ENCODE measurements at regions not wholly inside any gene's neighbourhood (a gene's known extent, or its start where the extent isn't known, plus 50 kb on each side); places are given as distances from the start of the nearest gene placed in this dataset.
"Not testable (repeated sequence)": the region's sequence is repeated elsewhere in the genome, so short reads cannot be mapped to it uniquely, and the experiment has no call there.

GRCh38 chr16:75820672-75821071 is 94.4 kb upstream of the CPHXL start:
- H4K20me1 ChIP-seq (ENCODE audit: control insufficient read depth, insufficient read depth, low read length, poor library complexity, severe bottlenecking) = no peaks in the 10 kb centered on the region
- no peaks in the 10 kb centered on the region for H3K4me1 ChIP-seq (ENCODE audit: control insufficient read depth in 2 of 2, insufficient read depth in 2 of 2, low read length in 2 of 2)
- H3K27me3 ChIP-seq (replicated peaks in 1 of 4; ENCODE audit: control extremely low read depth in 1 of 4, control insufficient read depth in 3 of 4, insufficient read depth in 4 of 4, low read length in 3 of 4) = no peaks in the 10 kb centered on the region
- H3K36me3 ChIP-seq (replicated peaks in 1 of 2; ENCODE audit: control extremely low read depth in 1 of 2, control insufficient read depth in 1 of 2, extremely low read depth in 1 of 2, insufficient read depth in 2 of 2, low read length in 1 of 2) = no peaks in the 10 kb centered on the region
- no peak overlapping the region for H3K4me3 Mint-ChIP-seq
- H3K27me3 Mint-ChIP-seq = peaks cover 9% of the 10 kb centered on the region
- H3K4me2 ChIP-seq (replicated peaks; ENCODE audit: low read depth, low read length, poor library complexity, severe bottlenecking) = no peak overlapping the region
- DNase-seq (no peak), ATAC-seq (ENCODE audit: low read depth) (no peak)
- no peak for TF ChIP-seq EZH2 (IDR thresholded peaks at IDR 0.05; ENCODE audit: borderline replicate concordance, insufficient read depth, low read depth, low read length, poor library complexity, severe bottlenecking)
- no peak for TF ChIP-seq CTCF (IDR thresholded peaks at IDR 0.05)
- no peaks in the 10 kb centered on the region for H3K4me1 Mint-ChIP-seq
- ChIA-PET POLR2A (no interaction called here), CTCF (no interaction called here)
- H3K9ac ChIP-seq (ENCODE audit: low read length) = no peak overlapping the region
- H3K9me3 Mint-ChIP-seq (ENCODE audit: insufficient read depth) = no peaks in the 10 kb centered on the region
- no peak overlapping the region for H3K27ac Mint-ChIP-seq
- no peak overlapping the region for H3K4me3 ChIP-seq (ENCODE audit: control extremely low read depth in 1 of 5, extremely low read depth in 1 of 5, insufficient read depth in 1 of 5, low read depth in 2 of 5, low read length in 4 of 5)
- H2AFZ ChIP-seq (ENCODE audit: insufficient read depth, low read depth, low read length, poor library complexity, severe bottlenecking) = no peak overlapping the region
- no peaks in the 10 kb centered on the region for H3K79me2 ChIP-seq (ENCODE audit: control insufficient read depth, insufficient read depth, low read length)
- H3K27ac ChIP-seq (ENCODE audit: low read length in 2 of 2) = no peak overlapping the region
- H3K9me3 ChIP-seq (ENCODE audit: control extremely low read depth in 1 of 3, control insufficient read depth in 2 of 3, insufficient read depth in 1 of 3, low read length in 2 of 3) = no peaks in the 10 kb centered on the region
- intact Hi-C loops (cut with micrococcal nuclease) = no loop called here
- WGBS (ENCODE audit: insufficient coverage) = no CpG with 5 or more reads among the region's 6 CpGs

DNA sequence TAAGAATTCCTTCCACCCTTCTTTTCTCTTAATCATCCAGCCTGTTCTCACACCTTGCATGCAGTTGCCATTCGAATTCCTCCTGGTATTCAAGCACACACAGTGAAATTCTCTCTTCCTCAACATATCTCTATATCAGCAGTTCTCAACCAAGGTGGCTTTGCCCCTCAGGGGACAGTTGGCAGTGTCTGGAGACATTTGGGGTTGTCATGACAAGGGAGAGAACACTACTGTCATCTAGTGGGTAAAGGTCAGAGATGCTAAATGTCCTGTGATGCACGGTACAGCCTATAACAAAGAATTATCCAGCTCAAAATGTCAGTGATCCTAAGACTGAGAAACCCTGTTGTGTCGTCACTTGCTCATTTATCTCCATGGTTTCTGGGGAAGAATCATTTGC is 94.8 kb upstream of the CPHXL start:
- intact Hi-C loops (cut with micrococcal nuclease) = no loop called here
- POLR2A ChIA-PET = no interaction called here
- no peaks in the 10 kb centered on the region for H3K9me3 Mint-ChIP-seq (ENCODE audit: insufficient read depth)
- Histone ChIP-seq H2AFZ (ENCODE audit: insufficient read depth, low read depth, low read length, poor library complexity, severe bottlenecking) (no peak overlapping the region), H3K36me3 (replicated peaks in 1 of 2; ENCODE audit: control extremely low read depth in 1 of 2, control insufficient read depth in 1 of 2, extremely low read depth in 1 of 2, insufficient read depth in 2 of 2, low read length in 1 of 2) (no peaks in the 10 kb centered on the region), H3K9me3 (ENCODE audit: control extremely low read depth in 1 of 3, control insufficient read depth in 2 of 3, insufficient read depth in 1 of 3, low read length in 2 of 3) (no peaks in the 10 kb centered on the region), H3K27ac (ENCODE audit: low read length in 2 of 2) (no peak overlapping the region), H3K4me2 (replicated peaks; ENCODE audit: low read depth, low read length, poor library complexity, severe bottlenecking) (no peak overlapping the region), H3K27me3 (replicated peaks in 1 of 4; ENCODE audit: control extremely low read depth in 1 of 4, control insufficient read depth in 3 of 4, insufficient read depth in 4 of 4, low read length in 3 of 4) (no peaks in the 10 kb centered on the region), H3K4me1 (ENCODE audit: control insufficient read depth in 2 of 2, insufficient read depth in 2 of 2, low read length in 2 of 2) (no peaks in the 10 kb centered on the region), H3K4me3 (ENCODE audit: control extremely low read depth in 1 of 5, extremely low read depth in 1 of 5, insufficient read depth in 1 of 5, low read depth in 2 of 5, low read length in 4 of 5) (no peak overlapping the region), H4K20me1 (ENCODE audit: control insufficient read depth, insufficient read depth, low read length, poor library complexity, severe bottlenecking) (no peaks in the 10 kb centered on the region), H3K79me2 (ENCODE audit: control insufficient read depth, insufficient read depth, low read length) (no peaks in the 10 kb centered on the region), H3K9ac (ENCODE audit: low read length) (no peak overlapping the region)
- no peak overlapping the region for H3K27ac Mint-ChIP-seq
- ATAC-seq (ENCODE audit: low read depth) (no peak), DNase-seq (no peak)
- H3K4me1 Mint-ChIP-seq = no peaks in the 10 kb centered on the region
- TF ChIP-seq EZH2 (IDR thresholded peaks at IDR 0.05; ENCODE audit: borderline replicate concordance, insufficient read depth, low read depth, low read length, poor library complexity, severe bottlenecking) = no peak
- TF ChIP-seq CTCF (IDR thresholded peaks at IDR 0.05) = no peak
- H3K4me3 Mint-ChIP-seq = no peak overlapping the region
- CTCF ChIA-PET = no interaction called here
- H3K27me3 Mint-ChIP-seq = peaks cover 9% of the 10 kb centered on the region
- whole genome bisulfite sequencing (ENCODE audit: insufficient coverage) = 100% methylated on average over 1 of the region's 3 CpGs

GRCh38 chr16:75825750-75826149 is 99.5 kb upstream of the CPHXL start:
- no CpG with 5 or more reads among the region's 6 CpGs for WGBS (ENCODE audit: insufficient coverage)

More at GRCh38 chr16:75825750-75826149, 99.5 kb upstream of the CPHXL start:
- H3K9ac ChIP-seq (ENCODE audit: low read length); H3K9me3 ChIP-seq (ENCODE audit: control extremely low read depth in 1 of 3, control insufficient read depth in 2 of 3, insufficient read depth in 1 of 3, low read length in 2 of 3); H4K20me1 ChIP-seq (ENCODE audit: control insufficient read depth, insufficient read depth, low read length, poor library complexity, severe bottlenecking); CTCF ChIA-PET; H3K27me3 ChIP-seq (replicated peaks in 1 of 4; ENCODE audit: control extremely low read depth in 1 of 4, control insufficient read depth in 3 of 4, insufficient read depth in 4 of 4, low read length in 3 of 4); H3K27ac ChIP-seq (ENCODE audit: low read length in 2 of 2); H3K4me1 Mint-ChIP-seq; H3K27ac Mint-ChIP-seq; POLR2A ChIA-PET; H2AFZ ChIP-seq (ENCODE audit: insufficient read depth, low read depth, low read length, poor library complexity, severe bottlenecking); ATAC-seq (ENCODE audit: low read depth); H3K4me3 ChIP-seq (ENCODE audit: control extremely low read depth in 1 of 5, extremely low read depth in 1 of 5, insufficient read depth in 1 of 5, low read depth in 2 of 5, low read length in 4 of 5); H3K4me2 ChIP-seq (replicated peaks; ENCODE audit: low read depth, low read length, poor library complexity, severe bottlenecking); intact Hi-C loops (cut with micrococcal nuclease); H3K9me3 Mint-ChIP-seq (ENCODE audit: insufficient read depth); H3K4me3 Mint-ChIP-seq; H3K79me2 ChIP-seq (ENCODE audit: control insufficient read depth, insufficient read depth, low read length); DNase-seq; H3K27me3 Mint-ChIP-seq; H3K4me1 ChIP-seq (ENCODE audit: control insufficient read depth in 2 of 2, insufficient read depth in 2 of 2, low read length in 2 of 2); H3K36me3 ChIP-seq (replicated peaks in 1 of 2; ENCODE audit: control extremely low read depth in 1 of 2, control insufficient read depth in 1 of 2, extremely low read depth in 1 of 2, insufficient read depth in 2 of 2, low read length in 1 of 2): not testable (repeated sequence)

All from B cell (primary cell).